ENCODE measurements at regions not wholly inside any gene's neighbourhood (a gene's known extent, or its start where the extent isn't known, plus 50 kb on each side); places are given as distances from the start of the nearest gene placed in this dataset.

DNA sequence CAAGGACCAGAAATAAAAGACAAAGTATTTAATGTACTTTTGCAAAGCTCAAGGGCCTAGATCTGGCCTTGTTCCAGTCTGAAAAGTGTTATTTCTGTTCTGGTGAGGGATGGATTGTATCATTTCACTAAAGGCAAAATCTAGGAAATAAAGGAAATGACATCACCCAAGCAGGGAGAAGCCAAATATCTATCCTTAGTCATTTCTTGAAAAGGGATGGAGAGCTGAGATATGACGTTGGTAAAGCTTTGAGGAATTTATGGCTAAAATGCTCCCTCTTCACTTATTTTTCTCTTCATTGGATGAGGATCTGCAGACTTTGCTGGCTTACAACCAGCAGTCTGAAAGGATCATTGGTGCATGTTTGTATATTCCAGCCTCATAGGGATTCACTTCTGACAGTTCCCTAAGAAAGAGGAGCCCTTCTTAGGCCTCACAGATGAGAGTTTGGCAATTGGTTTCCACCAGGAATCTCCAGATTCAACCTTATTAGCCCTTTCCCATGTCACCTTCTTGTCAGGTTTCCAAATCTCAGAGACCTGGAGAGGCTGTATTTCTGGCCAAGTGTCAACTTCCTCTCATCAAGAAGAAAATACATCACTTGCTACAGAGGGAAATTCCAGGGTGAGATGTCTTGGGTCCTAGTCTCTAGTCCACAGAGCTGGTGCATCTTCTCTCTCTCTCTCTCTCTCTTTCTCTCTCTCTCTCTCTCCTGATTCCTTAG is 93.7 kb upstream of the BOC start:
- Histone ChIP-seq H3K9me3 (no peaks in the 10 kb centered on the region), H3K27me3 (no peaks in the 10 kb centered on the region), H3K27ac (peak overlapping the region in 1 of 2 donors; percentile 15), H3K4me3 (no peak overlapping the region), H3K36me3 (ENCODE audit: low read depth, missing control alignments) (no peaks in the 10 kb centered on the region), H3K4me1 (peaks cover 4% of the 10 kb centered on the region)
- 30 to 32% methylated on average over 1 of the region's 1 CpG for WGBS, 2 donors
- intact Hi-C loops (cut with DNase I; ENCODE audit: low total_unique reads) = no loop called here
- DNase-seq = no peak
- TF ChIP-seq, protein P1, sequence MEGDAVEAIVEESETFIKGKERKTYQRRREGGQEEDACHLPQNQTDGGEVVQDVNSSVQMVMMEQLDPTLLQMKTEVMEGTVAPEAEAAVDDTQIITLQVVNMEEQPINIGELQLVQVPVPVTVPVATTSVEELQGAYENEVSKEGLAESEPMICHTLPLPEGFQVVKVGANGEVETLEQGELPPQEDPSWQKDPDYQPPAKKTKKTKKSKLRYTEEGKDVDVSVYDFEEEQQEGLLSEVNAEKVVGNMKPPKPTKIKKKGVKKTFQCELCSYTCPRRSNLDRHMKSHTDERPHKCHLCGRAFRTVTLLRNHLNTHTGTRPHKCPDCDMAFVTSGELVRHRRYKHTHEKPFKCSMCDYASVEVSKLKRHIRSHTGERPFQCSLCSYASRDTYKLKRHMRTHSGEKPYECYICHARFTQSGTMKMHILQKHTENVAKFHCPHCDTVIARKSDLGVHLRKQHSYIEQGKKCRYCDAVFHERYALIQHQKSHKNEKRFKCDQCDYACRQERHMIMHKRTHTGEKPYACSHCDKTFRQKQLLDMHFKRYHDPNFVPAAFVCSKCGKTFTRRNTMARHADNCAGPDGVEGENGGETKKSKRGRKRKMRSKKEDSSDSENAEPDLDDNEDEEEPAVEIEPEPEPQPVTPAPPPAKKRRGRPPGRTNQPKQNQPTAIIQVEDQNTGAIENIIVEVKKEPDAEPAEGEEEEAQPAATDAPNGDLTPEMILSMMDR (IDR thresholded peaks at IDR 0.05) = no peak
- TF ChIP-seq POLR2A (IDR thresholded peaks at IDR 0.05) = no peak

DNA sequence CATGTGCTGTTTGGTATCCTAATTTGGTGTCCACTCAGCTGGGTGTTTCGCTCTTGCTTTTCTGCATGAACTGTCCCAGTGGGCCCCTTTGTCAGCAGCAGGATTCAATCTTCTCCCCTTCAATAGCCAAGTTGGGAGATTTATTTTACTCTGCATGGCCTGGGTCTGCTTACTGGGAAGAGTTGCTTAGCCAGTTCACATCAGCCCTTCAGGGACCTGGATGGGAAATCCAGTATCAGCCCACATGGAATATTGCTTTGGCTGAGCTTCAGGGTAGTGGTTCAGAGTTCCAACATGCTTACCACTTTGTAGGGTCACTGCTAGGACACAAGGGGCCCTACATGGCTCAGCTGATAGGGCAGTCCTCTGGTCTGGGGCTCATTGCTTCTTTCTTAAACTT is 93.0 kb upstream of the BOC start:
- DNase-seq = no peak
- Histone ChIP-seq H3K9me3 (no peaks in the 10 kb centered on the region), H3K4me3 (no peak overlapping the region), H3K27me3 (no peaks in the 10 kb centered on the region), H3K36me3 (ENCODE audit: low read depth, missing control alignments) (no peaks in the 10 kb centered on the region), H3K4me1 (peaks cover 4% of the 10 kb centered on the region), H3K27ac (no peak overlapping the region)
- intact Hi-C loops (cut with DNase I; ENCODE audit: low total_unique reads) = no loop called here
- TF ChIP-seq, protein P1 (IDR thresholded peaks at IDR 0.05) = no peak
- TF ChIP-seq POLR2A (IDR thresholded peaks at IDR 0.05) = no peak
- 75 to 100% methylated on average over 1 of the region's 1 CpG for WGBS, 2 donors

DNA sequence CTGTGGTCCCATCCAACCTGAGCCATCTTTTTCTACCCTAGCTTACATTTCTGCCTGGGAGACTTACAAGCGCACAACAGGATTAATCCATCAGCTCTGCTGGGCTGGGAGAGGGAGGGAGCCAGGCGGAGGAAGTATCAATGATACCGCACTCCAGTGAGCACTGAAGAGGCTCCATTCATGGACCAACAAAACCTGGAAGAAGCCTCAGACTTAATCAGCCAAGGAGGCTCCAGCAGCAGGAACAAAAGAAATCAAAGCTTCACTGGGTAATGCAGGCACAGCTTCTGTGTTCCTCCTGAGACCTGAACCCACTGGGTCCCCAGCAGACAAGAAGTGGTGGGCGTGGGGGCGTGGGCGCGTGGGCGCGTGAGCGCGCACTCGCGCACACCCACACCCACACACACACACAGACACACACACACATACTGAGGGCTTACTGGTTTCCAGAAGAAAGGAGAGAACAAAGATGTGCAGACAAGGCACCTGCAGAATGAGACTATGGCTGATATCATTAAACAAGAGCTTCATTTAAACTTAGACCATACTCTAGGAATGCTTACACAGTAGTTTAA is 87.0 kb upstream of the BOC start:
- intact Hi-C loops (cut with DNase I; ENCODE audit: low total_unique reads) = no loop called here

DNA sequence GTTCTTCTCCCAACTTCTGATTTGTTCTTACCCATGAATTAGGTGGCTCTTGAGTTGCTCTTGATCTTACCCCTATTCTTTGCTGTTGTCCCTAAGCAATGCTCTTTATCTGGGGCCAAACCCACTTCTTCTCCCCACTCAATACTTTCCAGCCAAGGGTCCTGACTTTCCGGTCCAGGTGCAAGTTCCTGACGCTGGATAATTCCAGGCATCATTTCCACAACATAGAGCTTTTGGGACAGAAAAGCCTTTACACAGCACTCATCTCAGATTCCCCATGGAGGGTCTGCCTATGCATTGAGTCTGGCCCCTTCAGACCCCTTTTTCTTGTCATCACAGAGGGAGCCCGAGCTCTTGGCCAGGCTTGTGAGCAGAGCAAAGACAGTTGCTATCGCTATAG is 85.4 kb upstream of the BOC start:
- DNase-seq = no peak
- Histone ChIP-seq H3K4me1 (peaks cover 4% of the 10 kb centered on the region), H3K27ac (no peak overlapping the region), H3K9me3 (no peaks in the 10 kb centered on the region), H3K36me3 (ENCODE audit: low read depth, missing control alignments) (no peaks in the 10 kb centered on the region), H3K4me3 (no peak overlapping the region), H3K27me3 (no peaks in the 10 kb centered on the region)
- intact Hi-C loops (cut with DNase I; ENCODE audit: low total_unique reads) = no loop called here
- TF ChIP-seq, protein P1 (IDR thresholded peaks at IDR 0.05) = no peak
- WGBS, 2 donors = 74 to 96% methylated on average over 4 of the region's 4 CpGs

More for the DNA sequence above, 87.0 kb upstream of the BOC start:
- Histone ChIP-seq H3K27me3 (no peaks in the 10 kb centered on the region), H3K36me3 (ENCODE audit: low read depth, missing control alignments) (no peaks in the 10 kb centered on the region), H3K27ac (peak overlapping the region; percentile 38 to 41), H3K9me3 (no peaks in the 10 kb centered on the region), H3K4me1 (peaks cover 4% of the 10 kb centered on the region), H3K4me3 (no peak overlapping the region)
- 79 to 84% methylated on average over 13 of the region's 13 CpGs for WGBS, 2 donors
- TF ChIP-seq, protein P1 (IDR thresholded peaks at IDR 0.05) = no peak
- TF ChIP-seq POLR2A (IDR thresholded peaks at IDR 0.05) = no peak
- DNase-seq = peak; percentile 14
